ENCODE measurements at regions not wholly inside any gene's neighbourhood (a gene's known extent, or its start where the extent isn't known, plus 50 kb on each side); places are given as distances from the start of the nearest gene placed in this dataset.

GRCh38 chr2:228273159-228273558, 91.7 kb upstream of the SPHKAP start:
- Histone ChIP-seq H3K36me3 (ENCODE audit: control insufficient read depth, insufficient read depth, low read length) (no peaks in the 10 kb centered on the region), H3K27ac (ENCODE audit: low read depth, low read length) (no peak overlapping the region), H3K4me3 (ENCODE audit: low read length) (no peak overlapping the region), H3K9ac (ENCODE audit: low read length) (no peak overlapping the region), H3K27me3 (ENCODE audit: control insufficient read depth, insufficient read depth, low read length) (no peaks in the 10 kb centered on the region), H3K4me1 (ENCODE audit: control insufficient read depth, insufficient read depth, low read length) (no peaks in the 10 kb centered on the region)

GRCh38 chr2:228269351-228269750, 87.9 kb upstream of the SPHKAP start:
- Histone ChIP-seq H3K9ac (ENCODE audit: low read length) (no peak overlapping the region), H3K36me3 (ENCODE audit: control insufficient read depth, insufficient read depth, low read length) (no peaks in the 10 kb centered on the region), H3K4me3 (ENCODE audit: low read length) (no peak overlapping the region), H3K4me1 (ENCODE audit: control insufficient read depth, insufficient read depth, low read length) (no peaks in the 10 kb centered on the region), H3K27ac (ENCODE audit: low read depth, low read length) (no peak overlapping the region), H3K27me3 (ENCODE audit: control insufficient read depth, insufficient read depth, low read length) (no peaks in the 10 kb centered on the region)

- no peaks in the 10 kb centered on the region for H3K4me1 ChIP-seq (ENCODE audit: control insufficient read depth, insufficient read depth, low read length)
These were observed 87.3 kb upstream of the SPHKAP start for GRCh38 chr2:228268756-228269155.

GRCh38 chr2:228268301-228268700, 86.8 kb upstream of the SPHKAP start:
- no peak overlapping the region for H3K9ac ChIP-seq (ENCODE audit: low read length)
- H3K4me3 ChIP-seq (ENCODE audit: low read length), result no peak overlapping the region
- no peaks in the 10 kb centered on the region for H3K27me3 ChIP-seq (ENCODE audit: control insufficient read depth, insufficient read depth, low read length)
- H3K36me3 ChIP-seq (ENCODE audit: control insufficient read depth, insufficient read depth, low read length), result no peaks in the 10 kb centered on the region
- no peaks in the 10 kb centered on the region for H3K4me1 ChIP-seq (ENCODE audit: control insufficient read depth, insufficient read depth, low read length)
- no peak overlapping the region for H3K27ac ChIP-seq (ENCODE audit: low read depth, low read length)

More at GRCh38 chr2:228268756-228269155, 87.3 kb upstream of the SPHKAP start:
- H3K4me3 ChIP-seq (ENCODE audit: low read length), result no peak overlapping the region
- no peaks in the 10 kb centered on the region for H3K27me3 ChIP-seq (ENCODE audit: control insufficient read depth, insufficient read depth, low read length)
- H3K9ac ChIP-seq (ENCODE audit: low read length), result no peak overlapping the region
- no peaks in the 10 kb centered on the region for H3K36me3 ChIP-seq (ENCODE audit: control insufficient read depth, insufficient read depth, low read length)
- no peak overlapping the region for H3K27ac ChIP-seq (ENCODE audit: low read depth, low read length)

GRCh38 chr2:228263156-228263555, 81.7 kb upstream of the SPHKAP start:
- H3K4me1 ChIP-seq (ENCODE audit: control insufficient read depth, insufficient read depth, low read length), result no peaks in the 10 kb centered on the region
- H3K4me3 ChIP-seq (ENCODE audit: low read length), result no peak overlapping the region
- no peaks in the 10 kb centered on the region for H3K27me3 ChIP-seq (ENCODE audit: control insufficient read depth, insufficient read depth, low read length)
- no peak overlapping the region for H3K27ac ChIP-seq (ENCODE audit: low read depth, low read length)
- H3K9ac ChIP-seq (ENCODE audit: low read length), result no peak overlapping the region
- no peaks in the 10 kb centered on the region for H3K36me3 ChIP-seq (ENCODE audit: control insufficient read depth, insufficient read depth, low read length)

GRCh38 chr2:228261546-228261945, 80.1 kb upstream of the SPHKAP start:
- H3K9ac ChIP-seq (ENCODE audit: low read length), result no peak overlapping the region
- no peaks in the 10 kb centered on the region for H3K4me1 ChIP-seq (ENCODE audit: control insufficient read depth, insufficient read depth, low read length)
- H3K4me3 ChIP-seq (ENCODE audit: low read length), result no peak overlapping the region
- H3K27me3 ChIP-seq (ENCODE audit: control insufficient read depth, insufficient read depth, low read length), result no peaks in the 10 kb centered on the region
- H3K36me3 ChIP-seq (ENCODE audit: control insufficient read depth, insufficient read depth, low read length), result no peaks in the 10 kb centered on the region
- H3K27ac ChIP-seq (ENCODE audit: low read depth, low read length), result no peak overlapping the region

- Histone ChIP-seq H3K36me3 (ENCODE audit: control insufficient read depth, insufficient read depth, low read length) (no peaks in the 10 kb centered on the region), H3K27ac (ENCODE audit: low read depth, low read length) (no peak overlapping the region), H3K9ac (ENCODE audit: low read length) (no peak overlapping the region), H3K27me3 (ENCODE audit: control insufficient read depth, insufficient read depth, low read length) (no peaks in the 10 kb centered on the region), H3K4me1 (ENCODE audit: control insufficient read depth, insufficient read depth, low read length) (no peaks in the 10 kb centered on the region), H3K4me3 (ENCODE audit: low read length) (no peak overlapping the region)
These were observed 75.9 kb upstream of the SPHKAP start for GRCh38 chr2:228257379-228257778.

- no peak overlapping the region for H3K9ac ChIP-seq (ENCODE audit: low read length)
- no peaks in the 10 kb centered on the region for H3K4me1 ChIP-seq (ENCODE audit: control insufficient read depth, insufficient read depth, low read length)
- no peaks in the 10 kb centered on the region for H3K27me3 ChIP-seq (ENCODE audit: control insufficient read depth, insufficient read depth, low read length)
- no peaks in the 10 kb centered on the region for H3K36me3 ChIP-seq (ENCODE audit: control insufficient read depth, insufficient read depth, low read length)
- no peak overlapping the region for H3K27ac ChIP-seq (ENCODE audit: low read depth, low read length)
- H3K4me3 ChIP-seq (ENCODE audit: low read length), result no peak overlapping the region
These were observed 72.3 kb upstream of the SPHKAP start for GRCh38 chr2:228253752-228254151.

- Histone ChIP-seq H3K4me1 (ENCODE audit: control insufficient read depth, insufficient read depth, low read length) (no peaks in the 10 kb centered on the region), H3K9ac (ENCODE audit: low read length) (no peak overlapping the region), H3K36me3 (ENCODE audit: control insufficient read depth, insufficient read depth, low read length) (no peaks in the 10 kb centered on the region), H3K27me3 (ENCODE audit: control insufficient read depth, insufficient read depth, low read length) (no peaks in the 10 kb centered on the region), H3K27ac (ENCODE audit: low read depth, low read length) (no peak overlapping the region), H3K4me3 (ENCODE audit: low read length) (no peak overlapping the region)
These were observed 65.8 kb upstream of the SPHKAP start for GRCh38 chr2:228247335-228247734.

GRCh38 chr2:228245601-228246000, 64.1 kb upstream of the SPHKAP start:
- Histone ChIP-seq H3K36me3 (ENCODE audit: control insufficient read depth, insufficient read depth, low read length) (no peaks in the 10 kb centered on the region), H3K4me1 (ENCODE audit: control insufficient read depth, insufficient read depth, low read length) (no peaks in the 10 kb centered on the region), H3K27ac (ENCODE audit: low read depth, low read length) (no peak overlapping the region)

GRCh38 chr2:228242591-228242990, 61.1 kb upstream of the SPHKAP start:
- no peak overlapping the region for H3K27ac ChIP-seq (ENCODE audit: low read depth, low read length)
- H3K27me3 ChIP-seq (ENCODE audit: control insufficient read depth, insufficient read depth, low read length), result no peaks in the 10 kb centered on the region
- H3K36me3 ChIP-seq (ENCODE audit: control insufficient read depth, insufficient read depth, low read length), result no peaks in the 10 kb centered on the region
- no peak overlapping the region for H3K4me3 ChIP-seq (ENCODE audit: low read length)
- no peaks in the 10 kb centered on the region for H3K4me1 ChIP-seq (ENCODE audit: control insufficient read depth, insufficient read depth, low read length)
- no peak overlapping the region for H3K9ac ChIP-seq (ENCODE audit: low read length)

More at GRCh38 chr2:228245601-228246000, 64.1 kb upstream of the SPHKAP start:
- H3K4me3 ChIP-seq (ENCODE audit: low read length), result no peak overlapping the region
- H3K27me3 ChIP-seq (ENCODE audit: control insufficient read depth, insufficient read depth, low read length), result no peaks in the 10 kb centered on the region
- H3K9ac ChIP-seq (ENCODE audit: low read length), result no peak overlapping the region

- Histone ChIP-seq H3K27me3 (ENCODE audit: control insufficient read depth, insufficient read depth, low read length) (no peaks in the 10 kb centered on the region), H3K9ac (ENCODE audit: low read length) (no peak overlapping the region), H3K4me3 (ENCODE audit: low read length) (no peak overlapping the region), H3K36me3 (ENCODE audit: control insufficient read depth, insufficient read depth, low read length) (no peaks in the 10 kb centered on the region), H3K4me1 (ENCODE audit: control insufficient read depth, insufficient read depth, low read length) (no peaks in the 10 kb centered on the region), H3K27ac (ENCODE audit: low read depth, low read length) (no peak overlapping the region)
These were observed 58.5 kb upstream of the SPHKAP start for GRCh38 chr2:228239907-228240561.

- Histone ChIP-seq H3K27me3 (ENCODE audit: control insufficient read depth, insufficient read depth, low read length) (no peaks in the 10 kb centered on the region), H3K36me3 (ENCODE audit: control insufficient read depth, insufficient read depth, low read length) (no peaks in the 10 kb centered on the region), H3K4me1 (ENCODE audit: control insufficient read depth, insufficient read depth, low read length) (no peaks in the 10 kb centered on the region), H3K9ac (ENCODE audit: low read length) (no peak overlapping the region), H3K4me3 (ENCODE audit: low read length) (no peak overlapping the region), H3K27ac (ENCODE audit: low read depth, low read length) (no peak overlapping the region)
These were observed 57.9 kb upstream of the SPHKAP start for GRCh38 chr2:228239207-228239906.
